H1 (cell line): ENCODE measurements at regions not wholly inside any gene's neighbourhood (a gene's known extent, or its start where the extent isn't known, plus 50 kb on each side); places are given as distances from the start of the nearest gene placed in this dataset.

Source experiments
- CTCF ChIA-PET: fragments of 300-600 bp; sonication (Branson Sonifier 250); formaldehyde crosslinking; loops from one replicate; lab custom pipeline; 2021; ENCODE audit not compliant: partially characterized antibody; lab: Charles Lee
- POLR2A ChIA-PET: fragments of 300-600 bp; sonication (Branson Sonifier 250); formaldehyde crosslinking; loops from one replicate; lab custom pipeline; 2021; ENCODE audit warnings: inconsistent platforms; ENCODE audit not compliant: partially characterized antibody; lab: Charles Lee
- DNase-seq, 2 experiments: peaks; one replicate each; pipeline versions ENCODE4 v3.0.0 to v3.0.0-alpha.2; 2010 to 2022; ENCODE audit warnings: low spot score in 2 of 2, low read depth in 1 of 2, mixed read lengths in 1 of 2
- FAIRE-seq: peaks from 2 replicates; lab custom pipeline; 2011; peaks lifted over from hg19 to GRCh38; lab: Jason Lieb, UNC
- H2AFZ ChIP-seq: 2 replicates; pipeline ENCODE4 v1.8.1; 2012; ENCODE audit warnings: low read length, inconsistent platforms
- H2AK5ac ChIP-seq: 2 replicates; pipeline ENCODE4 v1.6.1; 2013; ENCODE audit warnings: low read depth, low read length
- H2BK120ac ChIP-seq: replicated peaks from 2 replicates; pipeline ENCODE3; 2013; ENCODE audit warnings: low read depth, low read length, inconsistent platforms
- H2BK12ac ChIP-seq: 2 replicates; pipeline ENCODE4 v1.6.1; 2013; ENCODE audit warnings: low read depth, low read length
- H2BK15ac ChIP-seq: 2 replicates; pipeline ENCODE4 v1.6.1; 2013; ENCODE audit warnings: low read length
- H2BK20ac ChIP-seq: 2 replicates; pipeline ENCODE4 v1.6.1; 2013; ENCODE audit warnings: low read length
- H2BK5ac ChIP-seq: 2 replicates; pipeline ENCODE4 v1.6.1; 2013; ENCODE audit warnings: low read depth, low read length
- H3K14ac ChIP-seq: 2 replicates; pipeline ENCODE4 v1.6.1; 2013; ENCODE audit warnings: inconsistent platforms; ENCODE audit not compliant: insufficient read length
- H3K18ac ChIP-seq: 2 replicates; pipeline ENCODE4 v1.6.1; 2013; ENCODE audit warnings: low read length; ENCODE audit errors: extremely low read depth
- H3K23ac ChIP-seq: 2 replicates; pipeline ENCODE4 v1.6.1; 2013; ENCODE audit warnings: inconsistent platforms; ENCODE audit not compliant: insufficient read length
- H3K23me2 ChIP-seq: 2 replicates; pipeline ENCODE4 v1.6.1; 2013; ENCODE audit warnings: low read depth, low read length
- H3K27ac ChIP-seq: 2 replicates; pipeline ENCODE4 v1.6.1; 2011; ENCODE audit warnings: low read depth, low read length, inconsistent platforms
- H3K27me3 ChIP-seq, 4 experiments: replicated peaks in 1 of 4; 1 replicate in 1 of 4; 2 replicates in 3 of 4; pipeline versions ENCODE4 v1.6.1 to v1.8.1; 2011 to 2013; ENCODE audit warnings: low read length in 3 of 4, mild to moderate bottlenecking in 3 of 4, inconsistent platforms in 2 of 4, mixed read lengths in 2 of 4, moderate library complexity in 1 of 4; ENCODE audit not compliant: control insufficient read depth in 3 of 4, insufficient read depth in 3 of 4; ENCODE audit errors: extremely low read depth in 1 of 4
- H3K36me3 ChIP-seq, 4 experiments: 2 replicates each; pipeline versions ENCODE4 v1.6.1 to v1.8.1; 2011 to 2013; ENCODE audit warnings: mild to moderate bottlenecking in 4 of 4, low read length in 3 of 4, moderate library complexity in 2 of 4, control low read depth in 1 of 4, inconsistent platforms in 1 of 4; ENCODE audit not compliant: insufficient read depth in 4 of 4, control insufficient read depth in 2 of 4
- H3K4ac ChIP-seq: replicated peaks from 2 replicates; pipeline ENCODE3; 2013; ENCODE audit warnings: low read length, low read depth, mixed read lengths, inconsistent platforms; ENCODE audit not compliant: insufficient read length
- H3K4me1 ChIP-seq, 4 experiments: replicated peaks in 1 of 4; 1 replicate in 1 of 4; 2 replicates in 3 of 4; pipeline versions ENCODE4 v1.6.1 to v1.8.1; 2011 to 2013; ENCODE audit warnings: low read length in 3 of 4, inconsistent platforms in 2 of 4, mixed read lengths in 1 of 4; ENCODE audit not compliant: insufficient read depth in 4 of 4, control insufficient read depth in 3 of 4
- H3K4me2 ChIP-seq, 2 experiments: 2 replicates each; pipeline versions ENCODE4 v1.6.1 to v1.8.1; 2011 to 2013; ENCODE audit warnings: low read depth in 2 of 2, low read length in 2 of 2, control low read depth in 1 of 2, inconsistent platforms in 1 of 2, mild to moderate bottlenecking in 1 of 2; ENCODE audit not compliant: insufficient read depth in 1 of 2
- H3K4me3 ChIP-seq, 4 experiments: fragments of 200-600, 300-600 bp in 1 of 4; sonication (generic), shearing (Covaris generic), sonication (Bioruptor Twin) in 1 of 4; 2 replicates each; pipeline versions ENCODE4 v1.5.1 to v1.8.1; 2011 to 2016; ENCODE audit warnings: low read length in 4 of 4, low read depth in 3 of 4, control low read depth in 2 of 4, inconsistent platforms in 2 of 4, mild to moderate bottlenecking in 2 of 4, mixed read lengths in 1 of 4, moderate library complexity in 1 of 4; ENCODE audit not compliant: insufficient read depth in 2 of 4; ENCODE audit errors: extremely low read depth in 1 of 4
- H3K56ac ChIP-seq: replicated peaks from 2 replicates; pipeline ENCODE3; 2013; ENCODE audit warnings: low read depth, mild to moderate bottlenecking, mixed read lengths, low read length, inconsistent platforms; ENCODE audit not compliant: insufficient read length
- H3K79me1 ChIP-seq: 2 replicates; pipeline ENCODE4 v1.6.1; 2013; ENCODE audit warnings: low read depth, low read length, control low read depth
- H3K79me2 ChIP-seq, 2 experiments: 2 replicates each; pipeline versions ENCODE4 v1.6.1 to v1.8.1; 2012 to 2013; ENCODE audit warnings: low read length in 2 of 2, mild to moderate bottlenecking in 2 of 2, inconsistent platforms in 1 of 2; ENCODE audit not compliant: insufficient read depth in 2 of 2, control insufficient read depth in 1 of 2
- H3K9ac ChIP-seq, 4 experiments: replicated peaks in 1 of 4; 1 replicate in 1 of 4; 2 replicates in 3 of 4; pipeline versions ENCODE4 v1.6.1 to v1.8.1; 2011 to 2013; ENCODE audit warnings: low read depth in 3 of 4, low read length in 3 of 4, control low read depth in 2 of 4, mild to moderate bottlenecking in 2 of 4, moderate library complexity in 2 of 4, inconsistent platforms in 1 of 4; ENCODE audit errors: extremely low read depth in 1 of 4
- H3K9me3 ChIP-seq, 2 experiments: 2 replicates each; pipeline versions ENCODE4 v1.6.1 to v1.8.1; 2012 to 2013; ENCODE audit warnings: mild to moderate bottlenecking in 2 of 2, moderate library complexity in 2 of 2, control low read depth in 1 of 2, inconsistent platforms in 1 of 2, low read depth in 1 of 2, low read length in 1 of 2, mixed read lengths in 1 of 2; ENCODE audit not compliant: insufficient read depth in 2 of 2
- H4K20me1 ChIP-seq, 2 experiments: replicated peaks in 1 of 2; 2 replicates each; pipeline versions ENCODE3 to v1.8.1; 2011 to 2013; ENCODE audit warnings: inconsistent platforms in 2 of 2, low read length in 2 of 2, mild to moderate bottlenecking in 1 of 2; ENCODE audit not compliant: insufficient read depth in 2 of 2, control insufficient read depth in 1 of 2
- H4K5ac ChIP-seq: 2 replicates; pipeline ENCODE4 v1.6.1; 2013; ENCODE audit warnings: low read length, low read depth, mixed read lengths, inconsistent platforms; ENCODE audit not compliant: insufficient read length
- H4K8ac ChIP-seq: 2 replicates; pipeline ENCODE4 v1.8.0; 2013; ENCODE audit warnings: mild to moderate bottlenecking, moderate library complexity, low read length, inconsistent platforms; ENCODE audit not compliant: insufficient read depth; ENCODE audit errors: extremely low read depth
- H4K91ac ChIP-seq: replicated peaks from 2 replicates; pipeline ENCODE3; 2013; ENCODE audit warnings: low read length, mixed read lengths, inconsistent platforms; ENCODE audit not compliant: insufficient read length
- CREB1 ChIP-seq: IDR thresholded peaks from 2 replicates; pipeline ENCODE4 v1.6.1; 2012; ENCODE audit warnings: inconsistent platforms
- EGR1 ChIP-seq: IDR thresholded peaks from 2 replicates; pipeline ENCODE4 v1.6.1; 2011; ENCODE audit warnings: low read depth, low read length, borderline replicate concordance
- EZH2 ChIP-seq: fragments of 200-600 bp; sonication (generic); IDR thresholded peaks from 2 replicates; pipeline ENCODE4 v1.7.1; 2012; ENCODE audit warnings: low read depth, mild to moderate bottlenecking, moderate library complexity, low read length, inconsistent platforms; ENCODE audit not compliant: severe bottlenecking
- HDAC6 ChIP-seq: IDR thresholded peaks from one replicate; pipeline ENCODE4 v1.7.1; 2012; ENCODE audit warnings: low read depth, mild to moderate bottlenecking, inconsistent platforms, low read length, moderate library complexity
- KDM4A ChIP-seq: IDR thresholded peaks from one replicate; pipeline ENCODE4 v1.7.1; 2012; ENCODE audit warnings: low read depth, mild to moderate bottlenecking, moderate library complexity, low read length, inconsistent platforms; ENCODE audit not compliant: severe bottlenecking
- POU5F1 ChIP-seq: IDR thresholded peaks from 2 replicates; pipeline ENCODE4 v1.6.1; 2011; ENCODE audit warnings: low read depth, mild to moderate bottlenecking, low read length, moderate library complexity
- RFX5 ChIP-seq: IDR thresholded peaks from 2 replicates; pipeline ENCODE4 v1.6.1; 2011; ENCODE audit warnings: low read depth, low read length, improper control_type of control experiment, borderline replicate concordance
- SP2 ChIP-seq: IDR thresholded peaks from 2 replicates; pipeline ENCODE4 v1.6.1; 2012; ENCODE audit warnings: mild to moderate bottlenecking, low read length, inconsistent platforms
- SUZ12 ChIP-seq: fragments of 200-600 bp; sonication (generic); IDR thresholded peaks from 2 replicates; pipeline ENCODE4 v1.6.1; 2012; ENCODE audit warnings: mild to moderate bottlenecking, inconsistent platforms, low read length, moderate library complexity, mixed read lengths
- TAF1 ChIP-seq: IDR thresholded peaks from 2 replicates; pipeline ENCODE4 v1.6.1; 2011; ENCODE audit warnings: mild to moderate bottlenecking, low read depth, low read length
- WGBS, 2 experiments: shearing (Covaris generic) in 1 of 2; methylation state at CpG; one replicate each; pipeline versions ENCODE4 v1.1.6 to v1.1.7; 2013 to 2015; ENCODE audit warnings: low lambda C conversion rate in 2 of 2, mixed read lengths in 2 of 2, inconsistent platforms in 1 of 2, low coverage in 1 of 2, missing lambda C conversion rate in 1 of 2; ENCODE audit not compliant: insufficient replicate concordance in 2 of 2, insufficient coverage in 1 of 2, insufficient read length in 1 of 2; ENCODE audit errors: extremely low coverage in 1 of 2, missing lambda C conversion rate in 1 of 2; 5-methylcytosine and 5-hydroxymethylcytosine counted together

DNA sequence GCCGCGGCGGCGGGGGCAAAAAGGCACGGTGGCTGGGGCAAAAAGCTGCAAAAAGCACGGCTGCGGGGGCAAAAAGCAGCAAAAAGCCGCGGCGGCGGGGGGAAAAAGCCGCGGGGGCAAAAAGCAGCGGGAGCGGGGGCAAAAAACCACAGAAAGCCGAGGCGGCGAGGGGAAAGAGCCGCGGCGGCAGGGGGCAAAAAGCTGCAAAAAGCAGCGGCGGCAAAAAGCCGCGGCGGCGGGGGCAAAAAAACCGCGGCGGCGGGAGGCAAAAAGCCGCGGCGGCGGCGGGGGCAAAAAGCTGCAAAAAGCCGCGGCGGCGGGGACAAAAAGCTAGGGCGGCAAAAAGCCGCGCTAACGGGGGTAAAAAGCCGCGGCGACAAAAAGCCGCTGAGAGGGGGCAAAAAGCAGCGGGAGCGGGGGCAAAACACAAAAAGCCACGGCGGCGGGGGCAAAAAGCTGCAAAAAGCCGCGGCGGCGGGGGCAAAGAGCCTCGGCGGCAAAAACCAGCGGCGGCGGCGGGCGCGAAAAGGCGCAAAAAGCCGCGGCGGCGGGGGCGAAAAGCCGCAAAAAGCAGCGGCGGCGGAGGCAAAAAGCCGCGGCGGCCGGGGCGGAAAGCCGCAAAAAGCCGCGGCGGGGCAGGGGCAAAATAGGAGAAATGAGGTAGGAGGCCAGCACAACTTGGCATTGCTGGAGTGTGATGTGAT is 123.4 kb downstream of the ANKRD30BL start:
- no peak overlapping the region for H2BK120ac ChIP-seq
- no peak overlapping the region; the same call in 1 of the 2 replicates for H2AFZ ChIP-seq
- no peaks in the 10 kb centered on the region for H3K79me2 ChIP-seq
- H3K56ac ChIP-seq = no peak overlapping the region
- no peaks in the 10 kb centered on the region for H3K4me1 ChIP-seq
- H3K27me3 ChIP-seq = peaks cover 1 to 18% (median 7%) of the 10 kb centered on the region in 4 experiments; a peak in 6 of 7 replicates
- no peak overlapping the region for H3K4ac ChIP-seq
- TF ChIP-seq HDAC6 = no peak
- TF ChIP-seq TAF1 = no peak
- TF ChIP-seq KDM4A = no peak
- TF ChIP-seq SP2 = no peak
- no peak for TF ChIP-seq POU5F1
- TF ChIP-seq CREB1 = no peak
- 0 out of 2 replicates have a peak, but pooled peaks have one; percentile 32 for TF ChIP-seq SUZ12
- TF ChIP-seq EZH2 = peak; percentile 44
- TF ChIP-seq RFX5 = no peak
- no peak for TF ChIP-seq EGR1
- 0 out of 2 replicates have a peak overlapping the region, but pooled peaks have one; percentile 25 for H4K8ac ChIP-seq
- H2BK12ac ChIP-seq = no peak overlapping the region
- peak overlapping the region; percentile 62 to 74 for H3K4me2 ChIP-seq
- no peak overlapping the region for H2BK20ac ChIP-seq
- H3K9me3 ChIP-seq = no peaks in the 10 kb centered on the region
- WGBS, 2 experiments = 0% methylated on average over 8 of the region's 84 CpGs; no CpG with 5 or more reads in 1 of the 2 experiments
- H3K14ac ChIP-seq = no peak overlapping the region
- H3K18ac ChIP-seq = no peak overlapping the region
- H3K4me3 ChIP-seq = peak overlapping the region; percentile 36 to 88 (median 52)
- FAIRE-seq = no peak
- no peak overlapping the region for H2BK5ac ChIP-seq
- H3K36me3 ChIP-seq = no peaks in the 10 kb centered on the region
- DNase-seq = no peak
- H2AK5ac ChIP-seq = no peak overlapping the region
- H3K23ac ChIP-seq = no peak overlapping the region
- H2BK15ac ChIP-seq = no peak overlapping the region
- no peak overlapping the region for H3K9ac ChIP-seq
- no peak overlapping the region for H4K91ac ChIP-seq
- no peaks in the 10 kb centered on the region for H4K20me1 ChIP-seq
- H4K5ac ChIP-seq = no peak overlapping the region
- no peaks in the 10 kb centered on the region for H3K79me1 ChIP-seq
- H3K27ac ChIP-seq = no peak overlapping the region
- peaks cover 2% of the 10 kb centered on the region; the same call in 1 of the 2 replicates for H3K23me2 ChIP-seq
- CTCF ChIA-PET = interaction anchor here (0.9 kb wide), 1 partner anchor 12 kb away, joined by 3 read pairs; no protein-coding TSS in a partner anchor
- POLR2A ChIA-PET = no interaction called here
